ENCODE measurements at regions not wholly inside any gene's neighbourhood (a gene's known extent, or its start where the extent isn't known, plus 50 kb on each side); places are given as distances from the start of the nearest gene placed in this dataset.

GRCh38 chr13:106375085-106375484, 160.4 kb downstream of the EFNB2 start:
- no peak for TF ChIP-seq CTCF (IDR thresholded peaks at IDR 0.05)
- no peak for TF ChIP-seq POLR2A (IDR thresholded peaks at IDR 0.05)
